Gastroesophageal sphincter (tissue), 4 donors: ENCODE measurements at regions not wholly inside any gene's neighbourhood (a gene's known extent, or its start where the extent isn't known, plus 50 kb on each side); places are given as distances from the start of the nearest gene placed in this dataset.

ENCODE experiments used
- ATAC-seq: fragments of 150-250 bp; one replicate; pipeline ENCODE4 v1.9.1; 2016; ENCODE audit warnings: mild to moderate bottlenecking, moderate library complexity
- H3K27ac ChIP-seq, 4 donors: fragments of 200-600 bp; sonication (generic) in 3 of 4; 1 replicate in 3 of 4; 2 replicates in 1 of 4; pipeline ENCODE4 v1.5.1; 2016 to 2019
- H3K27me3 ChIP-seq: fragments of 200-600 bp; sonication (generic); one replicate; pipeline ENCODE4 v1.5.1; 2019
- H3K36me3 ChIP-seq, 2 donors: fragments of 200-600 bp; sonication (generic); one replicate each; pipeline ENCODE4 v1.5.1; 2019; ENCODE audit warnings: control low read depth in 1 of 2
- H3K4me1 ChIP-seq, 3 donors: fragments of 200-600 bp; sonication (generic); 1 replicate in 2 of 3; 2 replicates in 1 of 3; pipeline ENCODE4 v1.5.1; 2016 to 2019; ENCODE audit warnings: control low read depth in 2 of 3
- H3K4me3 ChIP-seq, 2 donors: fragments of 200-600 bp; sonication (generic); one replicate each; pipeline ENCODE4 v1.5.1; 2019; ENCODE audit warnings: mild to moderate bottlenecking in 1 of 2, moderate library complexity in 1 of 2
- H3K9me3 ChIP-seq, 3 donors: fragments of 200-600 bp; sonication (generic); one replicate each; pipeline ENCODE4 v1.5.1; 2017 to 2019; ENCODE audit warnings: control low read depth in 2 of 3
- EP300 ChIP-seq: sonication (generic); formaldehyde crosslinking; IDR thresholded peaks from one replicate; pipeline ENCODE4 v1.6.1; 2017; ENCODE audit warnings: antibody characterized with exemption, mild to moderate bottlenecking
- POLR2A ChIP-seq, 2 donors: fragments of 450-650 bp; IDR thresholded peaks; one replicate each; pipeline ENCODE4 v1.6.1; 2017; ENCODE audit warnings: antibody characterized with exemption in 2 of 2, mild to moderate bottlenecking in 2 of 2, moderate library complexity in 1 of 2
- POLR2AphosphoS5 ChIP-seq: sonication (generic); formaldehyde crosslinking; IDR thresholded peaks from one replicate; pipeline ENCODE4 v1.6.1; 2017; ENCODE audit warnings: antibody characterized with exemption
- WGBS, 2 donors: methylation state at CpG; one replicate each; pipeline ENCODE4 v1.1.5; 2018; ENCODE audit warnings: low coverage in 1 of 2; 5-methylcytosine and 5-hydroxymethylcytosine counted together
- TF ChIP-seq, protein P1 (sequence below), 4 experiments: fragments of 200-600 bp in 2 of 4; fragments of 450-650 bp in 2 of 4; sonication (generic) in 1 of 4; IDR thresholded peaks; one replicate each; pipeline ENCODE4 v1.5.1; 2017 to 2019; ENCODE audit warnings: antibody characterized with exemption in 4 of 4, mild to moderate bottlenecking in 2 of 4, moderate library complexity in 2 of 4

DNA sequence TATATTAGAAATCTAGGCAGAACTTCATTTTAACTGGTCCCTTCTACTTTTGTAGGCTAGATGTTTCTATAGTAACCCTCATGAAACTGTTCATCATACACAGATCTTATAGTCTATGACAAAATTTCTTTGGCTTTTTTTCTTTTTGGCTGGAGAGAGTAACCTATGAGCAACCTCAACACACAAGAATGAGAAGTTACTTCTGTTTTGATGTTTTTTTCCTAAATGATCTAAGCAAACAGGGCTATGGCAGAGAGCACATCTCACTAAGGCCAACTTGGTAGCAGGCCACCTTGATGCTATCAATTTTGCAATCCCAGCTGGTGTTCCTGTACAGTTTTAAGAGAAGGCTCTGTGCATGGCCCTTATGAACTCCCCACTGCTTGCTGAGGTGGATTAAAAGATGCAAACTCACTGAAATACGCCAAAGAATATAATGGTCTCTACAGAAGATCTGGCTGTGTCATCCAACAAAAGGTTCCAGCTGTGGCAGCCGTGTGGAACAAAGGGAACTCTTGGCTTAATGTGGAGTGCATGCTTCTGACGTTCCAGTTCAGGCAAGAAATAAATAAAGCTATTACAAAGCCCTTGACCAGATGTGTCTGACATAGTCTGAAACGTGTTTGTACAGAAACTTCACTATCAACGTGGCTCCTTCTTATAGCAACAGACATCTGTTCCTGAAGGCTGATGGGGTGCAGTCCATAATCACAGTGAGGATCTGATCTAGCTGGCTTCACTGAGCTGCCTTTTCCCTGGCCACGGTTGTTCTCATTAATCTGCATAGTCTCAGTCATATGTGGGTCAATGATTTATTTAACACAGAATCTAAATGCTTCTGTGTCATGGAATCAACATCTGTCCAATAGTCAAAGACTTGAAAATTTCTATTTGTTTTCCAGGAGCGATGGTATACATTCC lies 481.1 kb downstream of the BMP2 start:
- Histone ChIP-seq H3K9me3 (no peaks in the 10 kb centered on the region), H3K36me3 (no peaks in the 10 kb centered on the region), H3K4me3 (no peak overlapping the region), H3K27me3 (no peaks in the 10 kb centered on the region), H3K27ac (no peak overlapping the region), H3K4me1 (no peaks in the 10 kb centered on the region)
- WGBS, 2 donors = 27 to 31% methylated on average over 3 to 5 of the region's 7 CpGs
- TF ChIP-seq POLR2A (IDR thresholded peaks at IDR 0.05) (no peak), POLR2AphosphoS5 (no peak), EP300 (no peak)
- TF ChIP-seq, protein P1, sequence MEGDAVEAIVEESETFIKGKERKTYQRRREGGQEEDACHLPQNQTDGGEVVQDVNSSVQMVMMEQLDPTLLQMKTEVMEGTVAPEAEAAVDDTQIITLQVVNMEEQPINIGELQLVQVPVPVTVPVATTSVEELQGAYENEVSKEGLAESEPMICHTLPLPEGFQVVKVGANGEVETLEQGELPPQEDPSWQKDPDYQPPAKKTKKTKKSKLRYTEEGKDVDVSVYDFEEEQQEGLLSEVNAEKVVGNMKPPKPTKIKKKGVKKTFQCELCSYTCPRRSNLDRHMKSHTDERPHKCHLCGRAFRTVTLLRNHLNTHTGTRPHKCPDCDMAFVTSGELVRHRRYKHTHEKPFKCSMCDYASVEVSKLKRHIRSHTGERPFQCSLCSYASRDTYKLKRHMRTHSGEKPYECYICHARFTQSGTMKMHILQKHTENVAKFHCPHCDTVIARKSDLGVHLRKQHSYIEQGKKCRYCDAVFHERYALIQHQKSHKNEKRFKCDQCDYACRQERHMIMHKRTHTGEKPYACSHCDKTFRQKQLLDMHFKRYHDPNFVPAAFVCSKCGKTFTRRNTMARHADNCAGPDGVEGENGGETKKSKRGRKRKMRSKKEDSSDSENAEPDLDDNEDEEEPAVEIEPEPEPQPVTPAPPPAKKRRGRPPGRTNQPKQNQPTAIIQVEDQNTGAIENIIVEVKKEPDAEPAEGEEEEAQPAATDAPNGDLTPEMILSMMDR (IDR thresholded peaks at IDR 0.05) = no peak
- no peak for ATAC-seq

- Histone ChIP-seq H3K4me3 (no peak overlapping the region), H3K27ac (no peak overlapping the region), H3K27me3 (no peaks in the 10 kb centered on the region), H3K9me3 (no peaks in the 10 kb centered on the region), H3K4me1 (no peaks in the 10 kb centered on the region), H3K36me3 (no peaks in the 10 kb centered on the region)
- TF ChIP-seq, protein P1 (IDR thresholded peaks at IDR 0.05) = no peak
- no peak for TF ChIP-seq POLR2A (IDR thresholded peaks at IDR 0.05)
- no peak for TF ChIP-seq EP300
- no peak for TF ChIP-seq POLR2AphosphoS5
- ATAC-seq = no peak
- 66 to 86% methylated on average over 2 of the region's 2 CpGs for WGBS, 2 donors
Observed at GRCh38 chr20:7250337-7250736, 482.9 kb downstream of the BMP2 start.

- ATAC-seq = no peak
- Histone ChIP-seq H3K27me3 (no peaks in the 10 kb centered on the region), H3K4me3 (no peak overlapping the region), H3K4me1 (peaks cover 0 to 7% (median 0%) of the 10 kb centered on the region in 3 donors), H3K9me3 (no peaks in the 10 kb centered on the region), H3K36me3 (no peaks in the 10 kb centered on the region), H3K27ac (no peak overlapping the region)
- 46 to 72% methylated on average over 2 of the region's 2 CpGs for whole genome bisulfite sequencing, 2 donors
- no peak for TF ChIP-seq POLR2A (IDR thresholded peaks at IDR 0.05)
Observed at GRCh38 chr20:7257099-7257498, 489.6 kb downstream of the BMP2 start.

- H3K27me3 ChIP-seq = no peaks in the 10 kb centered on the region
- no peak overlapping the region for H3K27ac ChIP-seq
- H3K4me1 ChIP-seq = peaks cover 0 to 7% (median 0%) of the 10 kb centered on the region in 3 donors
- H3K36me3 ChIP-seq = no peaks in the 10 kb centered on the region
- TF ChIP-seq, protein P1 (IDR thresholded peaks at IDR 0.05) = no peak
- TF ChIP-seq POLR2AphosphoS5 (no peak), EP300 (no peak), POLR2A (IDR thresholded peaks at IDR 0.05) (no peak)
- 53 to 62% methylated on average over 3 of the region's 3 CpGs for WGBS, 2 donors
- no peak for ATAC-seq
- H3K9me3 ChIP-seq = no peaks in the 10 kb centered on the region
- no peak overlapping the region for H3K4me3 ChIP-seq
Observed at GRCh38 chr20:7257692-7258466, 490.4 kb downstream of the BMP2 start.

- no peak for TF ChIP-seq POLR2A (IDR thresholded peaks at IDR 0.05)
- no peak for TF ChIP-seq EP300
- TF ChIP-seq POLR2AphosphoS5 = no peak
- TF ChIP-seq, protein P1 (IDR thresholded peaks at IDR 0.05) = no peak
- no CpG with 5 or more reads among the region's 2 CpGs for WGBS, 2 donors
- Histone ChIP-seq H3K36me3 (no peaks in the 10 kb centered on the region), H3K4me3 (no peak overlapping the region), H3K27ac (no peak overlapping the region), H3K27me3 (no peaks in the 10 kb centered on the region), H3K4me1 (peaks cover 0 to 6% (median 0%) of the 10 kb centered on the region in 3 donors), H3K9me3 (no peaks in the 10 kb centered on the region)
- ATAC-seq = no peak
Observed at GRCh38 chr20:7262803-7263202, 495.3 kb downstream of the BMP2 start.
